ENCODE measurements at regions not wholly inside any gene's neighbourhood (a gene's known extent, or its start where the extent isn't known, plus 50 kb on each side); places are given as distances from the start of the nearest gene placed in this dataset.

- H3K27me3 Mint-ChIP-seq (ENCODE audit: low read depth): no peaks in the 10 kb centered on the region
- H3K9me3 Mint-ChIP-seq: no peaks in the 10 kb centered on the region
- DNase-seq (ENCODE audit: low read depth, low spot score): no peak
- no peaks in the 10 kb centered on the region for H3K4me1 Mint-ChIP-seq
- H3K36me3 Mint-ChIP-seq (ENCODE audit: low read depth): no peaks in the 10 kb centered on the region
- TF ChIP-seq CTCF (conservative IDR thresholded peaks at IDR 0.05): no peak
- H3K27ac Mint-ChIP-seq (ENCODE audit: unreplicated experiment): no peak overlapping the region
- no peak overlapping the region for H3K4me3 Mint-ChIP-seq
Observed at GRCh38 chr2:208698114-208698513, 291.5 kb downstream of the PTH2R start.

- no peak for DNase-seq (ENCODE audit: low read depth, low spot score)
- no peaks in the 10 kb centered on the region for H3K27me3 Mint-ChIP-seq (ENCODE audit: low read depth)
- H3K4me3 Mint-ChIP-seq: no peak overlapping the region
- no peak overlapping the region for H3K27ac Mint-ChIP-seq (ENCODE audit: unreplicated experiment)
- no peaks in the 10 kb centered on the region for H3K36me3 Mint-ChIP-seq (ENCODE audit: low read depth)
- H3K9me3 Mint-ChIP-seq: peaks cover 2% of the 10 kb centered on the region
- no peak for TF ChIP-seq CTCF (conservative IDR thresholded peaks at IDR 0.05)
- no peaks in the 10 kb centered on the region for H3K4me1 Mint-ChIP-seq
Observed at GRCh38 chr2:208708486-208708885, 301.9 kb downstream of the PTH2R start.

- no peak overlapping the region for H3K27ac Mint-ChIP-seq (ENCODE audit: unreplicated experiment)
- H3K4me3 Mint-ChIP-seq: no peak overlapping the region
- no peak for TF ChIP-seq CTCF (conservative IDR thresholded peaks at IDR 0.05)
- DNase-seq (ENCODE audit: low read depth, low spot score): no peak
- H3K27me3 Mint-ChIP-seq (ENCODE audit: low read depth): no peaks in the 10 kb centered on the region
- no peaks in the 10 kb centered on the region for H3K36me3 Mint-ChIP-seq (ENCODE audit: low read depth)
- no peaks in the 10 kb centered on the region for H3K9me3 Mint-ChIP-seq
- no peaks in the 10 kb centered on the region for H3K4me1 Mint-ChIP-seq
Observed at GRCh38 chr2:208711598-208711997, 305.0 kb downstream of the PTH2R start.

- H3K4me3 Mint-ChIP-seq: no peak overlapping the region
- H3K27ac Mint-ChIP-seq (ENCODE audit: unreplicated experiment): no peak overlapping the region
- no peaks in the 10 kb centered on the region for H3K9me3 Mint-ChIP-seq
- DNase-seq (ENCODE audit: low read depth, low spot score): no peak
- no peaks in the 10 kb centered on the region for H3K36me3 Mint-ChIP-seq (ENCODE audit: low read depth)
- TF ChIP-seq CTCF (conservative IDR thresholded peaks at IDR 0.05): no peak
- H3K4me1 Mint-ChIP-seq: no peaks in the 10 kb centered on the region
- H3K27me3 Mint-ChIP-seq (ENCODE audit: low read depth): no peaks in the 10 kb centered on the region
Observed at GRCh38 chr2:208713066-208713745, 306.6 kb downstream of the PTH2R start.

- no peaks in the 10 kb centered on the region for H3K27me3 Mint-ChIP-seq (ENCODE audit: low read depth)
- H3K4me3 Mint-ChIP-seq: no peak overlapping the region
- H3K36me3 Mint-ChIP-seq (ENCODE audit: low read depth): no peaks in the 10 kb centered on the region
- no peaks in the 10 kb centered on the region for H3K4me1 Mint-ChIP-seq
- no peak for DNase-seq (ENCODE audit: low read depth, low spot score)
- no peak for TF ChIP-seq CTCF (conservative IDR thresholded peaks at IDR 0.05)
- H3K27ac Mint-ChIP-seq (ENCODE audit: unreplicated experiment): no peak overlapping the region
- H3K9me3 Mint-ChIP-seq: no peaks in the 10 kb centered on the region
Observed at GRCh38 chr2:208718828-208719227, 312.2 kb downstream of the PTH2R start.

All from neural crest cell (in vitro differentiated cells).